ENCODE measurements at regions not wholly inside any gene's neighbourhood (a gene's known extent, or its start where the extent isn't known, plus 50 kb on each side); places are given as distances from the start of the nearest gene placed in this dataset.

- TF ChIP-seq, protein P1, sequence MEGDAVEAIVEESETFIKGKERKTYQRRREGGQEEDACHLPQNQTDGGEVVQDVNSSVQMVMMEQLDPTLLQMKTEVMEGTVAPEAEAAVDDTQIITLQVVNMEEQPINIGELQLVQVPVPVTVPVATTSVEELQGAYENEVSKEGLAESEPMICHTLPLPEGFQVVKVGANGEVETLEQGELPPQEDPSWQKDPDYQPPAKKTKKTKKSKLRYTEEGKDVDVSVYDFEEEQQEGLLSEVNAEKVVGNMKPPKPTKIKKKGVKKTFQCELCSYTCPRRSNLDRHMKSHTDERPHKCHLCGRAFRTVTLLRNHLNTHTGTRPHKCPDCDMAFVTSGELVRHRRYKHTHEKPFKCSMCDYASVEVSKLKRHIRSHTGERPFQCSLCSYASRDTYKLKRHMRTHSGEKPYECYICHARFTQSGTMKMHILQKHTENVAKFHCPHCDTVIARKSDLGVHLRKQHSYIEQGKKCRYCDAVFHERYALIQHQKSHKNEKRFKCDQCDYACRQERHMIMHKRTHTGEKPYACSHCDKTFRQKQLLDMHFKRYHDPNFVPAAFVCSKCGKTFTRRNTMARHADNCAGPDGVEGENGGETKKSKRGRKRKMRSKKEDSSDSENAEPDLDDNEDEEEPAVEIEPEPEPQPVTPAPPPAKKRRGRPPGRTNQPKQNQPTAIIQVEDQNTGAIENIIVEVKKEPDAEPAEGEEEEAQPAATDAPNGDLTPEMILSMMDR (IDR thresholded peaks at IDR 0.05), result no peak
- TF ChIP-seq POLR2A (IDR thresholded peaks at IDR 0.05) (no peak), POLR2AphosphoS5 (IDR thresholded peaks at IDR 0.05; ENCODE audit: insufficient read depth in 1 of 2, low read depth in 1 of 2) (no peak)
Observed at GRCh38 chr9:99294850-99295461, 72.9 kb downstream of the SEC61B start.

Data from vagina (tissue), 2 donors.